Coronary artery (tissue), 2 donors: ENCODE measurements at regions not wholly inside any gene's neighbourhood (a gene's known extent, or its start where the extent isn't known, plus 50 kb on each side); places are given as distances from the start of the nearest gene placed in this dataset.
"Not testable (repeated sequence)": the region's sequence is repeated elsewhere in the genome, so short reads cannot be mapped to it uniquely, and the experiment has no call there.

Source experiments
- DNase-seq: peaks from one replicate; pipeline ENCODE4 v3.0.0-alpha.2; 2017; ENCODE audit warnings: low spot score
- H3K27ac ChIP-seq, 2 donors: fragments of 200-600 bp; sonication (generic); one replicate each; pipeline ENCODE4 v1.5.1; 2016 to 2019
- H3K4me3 ChIP-seq: fragments of 200-600 bp; sonication (generic); 2 replicates; pipeline ENCODE4 v1.5.1; 2016; ENCODE audit warnings: mild to moderate bottlenecking, moderate library complexity
- TF ChIP-seq, protein P1 (sequence below): fragments of 200-600 bp; sonication (generic); IDR thresholded peaks from one replicate; pipeline ENCODE4 v1.5.1; 2019; ENCODE audit warnings: antibody characterized with exemption

DNA sequence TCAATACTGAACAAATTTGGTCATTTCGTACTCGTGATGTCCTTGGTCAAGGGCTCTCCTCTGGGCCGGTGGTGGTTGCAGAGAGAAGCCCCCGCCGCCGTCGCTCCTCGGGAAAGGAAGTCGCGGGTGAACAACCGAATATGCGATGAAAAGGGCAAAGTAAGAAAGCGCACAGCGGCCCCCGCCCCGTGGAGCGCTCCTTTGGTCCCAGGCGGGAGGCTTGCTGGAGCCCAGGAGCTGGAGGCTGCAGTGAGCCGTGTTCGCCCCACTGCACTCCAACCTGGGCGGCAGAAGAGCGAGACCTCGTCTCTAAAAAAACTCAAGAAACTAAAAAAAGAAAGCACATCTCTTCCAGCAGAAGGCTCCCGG lies 108.4 kb upstream of the LARP1 start:
- no peak overlapping the region for H3K27ac ChIP-seq
- TF ChIP-seq, protein P1, sequence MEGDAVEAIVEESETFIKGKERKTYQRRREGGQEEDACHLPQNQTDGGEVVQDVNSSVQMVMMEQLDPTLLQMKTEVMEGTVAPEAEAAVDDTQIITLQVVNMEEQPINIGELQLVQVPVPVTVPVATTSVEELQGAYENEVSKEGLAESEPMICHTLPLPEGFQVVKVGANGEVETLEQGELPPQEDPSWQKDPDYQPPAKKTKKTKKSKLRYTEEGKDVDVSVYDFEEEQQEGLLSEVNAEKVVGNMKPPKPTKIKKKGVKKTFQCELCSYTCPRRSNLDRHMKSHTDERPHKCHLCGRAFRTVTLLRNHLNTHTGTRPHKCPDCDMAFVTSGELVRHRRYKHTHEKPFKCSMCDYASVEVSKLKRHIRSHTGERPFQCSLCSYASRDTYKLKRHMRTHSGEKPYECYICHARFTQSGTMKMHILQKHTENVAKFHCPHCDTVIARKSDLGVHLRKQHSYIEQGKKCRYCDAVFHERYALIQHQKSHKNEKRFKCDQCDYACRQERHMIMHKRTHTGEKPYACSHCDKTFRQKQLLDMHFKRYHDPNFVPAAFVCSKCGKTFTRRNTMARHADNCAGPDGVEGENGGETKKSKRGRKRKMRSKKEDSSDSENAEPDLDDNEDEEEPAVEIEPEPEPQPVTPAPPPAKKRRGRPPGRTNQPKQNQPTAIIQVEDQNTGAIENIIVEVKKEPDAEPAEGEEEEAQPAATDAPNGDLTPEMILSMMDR: no peak
- no peak for DNase-seq
- H3K4me3 ChIP-seq: peak overlapping the region; percentile 62

DNA sequence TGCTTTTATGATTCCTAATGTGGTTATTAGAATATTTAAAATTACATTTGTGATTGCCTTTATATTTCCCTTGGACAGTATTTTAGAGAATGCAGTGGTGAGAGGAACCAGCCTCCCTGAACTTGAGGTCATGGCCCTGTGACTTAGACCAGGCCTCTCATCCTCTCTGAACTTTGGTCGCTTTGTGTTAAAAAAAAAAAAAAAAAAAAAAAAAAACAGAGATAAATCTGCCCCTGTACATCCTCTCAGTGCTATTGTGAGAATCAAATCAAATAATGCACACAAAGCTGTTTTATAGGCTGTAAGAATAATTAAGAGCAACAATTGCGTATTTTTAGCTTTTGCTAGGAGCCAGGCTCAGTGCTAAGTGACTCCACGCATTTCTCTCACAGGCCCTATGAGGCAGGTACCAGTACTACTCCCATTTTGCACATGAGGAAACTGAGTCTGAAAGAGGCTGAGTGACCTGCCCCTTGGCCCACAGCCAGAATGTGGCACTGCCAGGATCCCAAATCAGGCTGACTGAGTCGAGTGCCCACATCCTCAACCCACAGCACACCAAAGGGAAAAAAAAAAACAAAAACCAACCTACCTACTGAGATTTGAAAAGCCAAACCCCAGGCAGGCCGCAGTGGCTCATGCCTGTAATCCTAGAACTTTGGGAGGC lies 110.3 kb upstream of the LARP1 start:
- H3K27ac ChIP-seq: no peak overlapping the region
- TF ChIP-seq, protein P1: no peak
- H3K4me3 ChIP-seq: no peak overlapping the region
- DNase-seq: no peak

DNA sequence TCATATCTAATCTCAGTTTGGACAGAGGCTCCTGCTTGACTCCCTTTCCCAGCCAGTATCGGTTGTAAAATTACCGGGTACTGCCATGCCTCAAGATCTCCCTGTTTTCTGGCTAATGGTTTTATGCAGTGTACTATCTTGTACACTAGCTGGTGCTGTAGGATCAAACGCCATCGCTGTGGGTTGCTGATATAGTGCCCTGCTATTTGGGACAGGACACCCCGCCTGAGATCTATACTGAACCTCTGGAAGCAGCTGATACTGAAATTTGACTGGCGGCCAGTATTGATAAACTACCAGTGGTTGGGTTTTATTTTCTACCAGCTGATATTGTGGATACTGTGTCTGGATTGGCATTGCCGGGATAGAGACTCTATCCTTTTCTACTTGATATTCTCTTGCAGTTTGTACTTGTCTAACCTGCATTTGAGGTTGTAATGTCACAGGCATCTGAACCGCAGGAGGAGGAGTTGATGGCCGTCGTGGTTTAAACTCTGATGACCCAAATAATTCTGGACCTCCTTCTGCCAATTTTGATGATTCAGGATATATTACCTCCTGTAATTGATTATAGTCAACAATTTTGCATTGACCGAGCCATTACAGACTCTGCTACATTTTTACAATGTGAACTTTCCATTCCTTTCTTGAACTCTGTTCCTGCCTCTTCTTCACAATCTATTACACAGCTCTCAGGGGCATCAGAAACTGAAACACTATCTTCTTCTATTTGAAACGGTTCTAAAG lies 112.5 kb upstream of the LARP1 start:
- no peak overlapping the region for H3K27ac ChIP-seq
- TF ChIP-seq, protein P1: peak; percentile 19
- DNase-seq: no peak
- H3K4me3 ChIP-seq: no peak overlapping the region

DNA sequence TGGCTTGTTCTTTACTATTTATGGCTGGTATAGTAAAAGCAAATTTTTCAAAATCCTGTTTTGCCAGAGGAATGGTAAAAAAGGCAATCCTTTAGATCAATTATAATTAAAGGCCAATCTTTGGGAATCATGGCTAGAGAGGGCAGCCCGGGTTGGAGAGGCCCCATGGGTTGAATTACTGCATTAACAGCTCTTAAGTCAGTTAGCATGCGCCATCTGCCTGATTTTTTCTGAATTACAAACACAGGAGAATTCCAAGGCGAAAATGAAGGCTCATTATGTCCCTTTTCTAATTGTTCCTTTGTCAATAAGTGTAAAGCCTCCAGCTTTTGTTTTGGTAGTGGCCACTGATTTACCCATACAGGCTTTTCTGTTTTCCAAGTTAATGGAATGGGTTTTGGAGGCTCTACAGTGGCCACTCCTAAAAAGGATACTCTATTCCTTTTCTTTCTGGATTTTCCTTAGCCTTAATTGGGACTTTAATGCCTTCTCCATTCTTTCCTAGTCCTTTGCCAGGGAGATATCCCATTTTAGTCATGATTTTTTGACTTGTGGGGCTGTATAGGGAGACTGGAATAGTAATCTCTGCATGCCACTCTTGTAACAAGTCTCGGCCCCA lies 114.9 kb upstream of the LARP1 start:
- H3K27ac ChIP-seq, DNase-seq, H3K4me3 ChIP-seq: not testable (repeated sequence)

DNA sequence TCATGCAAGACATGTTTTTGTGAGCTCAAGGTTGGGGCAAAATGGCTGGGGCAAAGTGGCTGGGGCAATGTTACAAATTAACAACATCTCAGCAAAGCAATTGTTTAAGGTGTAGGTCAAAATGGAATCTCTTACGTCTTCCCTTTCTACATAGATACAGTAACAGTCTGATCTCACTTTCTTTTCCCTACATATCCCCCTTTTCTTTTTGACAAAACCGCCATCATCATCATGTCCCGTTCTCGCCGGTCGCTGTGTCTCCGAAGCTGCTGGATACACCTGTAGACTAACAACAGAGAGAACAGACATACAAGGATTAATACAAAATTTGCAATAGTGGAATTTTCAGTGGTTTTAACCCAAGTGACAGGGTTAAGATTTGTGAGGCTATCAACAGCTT lies 118.4 kb upstream of the LARP1 start:
- not testable (repeated sequence) for DNase-seq, H3K4me3 ChIP-seq, H3K27ac ChIP-seq

DNA sequence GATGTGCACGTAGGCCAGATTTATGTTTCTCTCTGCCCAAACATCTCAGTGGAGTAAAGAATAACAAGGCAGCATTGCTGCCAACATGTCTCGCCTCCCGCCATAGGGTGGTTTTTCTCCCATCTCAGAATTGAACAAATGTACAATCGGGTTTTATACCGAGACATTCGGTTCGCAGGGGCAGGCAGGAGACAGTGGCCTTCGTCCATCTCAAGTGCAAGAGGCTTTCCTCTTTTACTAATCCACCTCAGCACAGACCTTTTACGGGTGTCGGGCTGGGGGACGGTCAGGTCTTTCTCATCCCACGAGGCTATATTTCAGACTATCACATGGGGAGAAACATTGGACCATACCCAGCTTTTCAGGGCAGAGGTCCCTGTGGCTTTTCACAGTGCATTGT lies 118.9 kb upstream of the LARP1 start:
- not testable (repeated sequence) for H3K27ac ChIP-seq, DNase-seq, H3K4me3 ChIP-seq

DNA sequence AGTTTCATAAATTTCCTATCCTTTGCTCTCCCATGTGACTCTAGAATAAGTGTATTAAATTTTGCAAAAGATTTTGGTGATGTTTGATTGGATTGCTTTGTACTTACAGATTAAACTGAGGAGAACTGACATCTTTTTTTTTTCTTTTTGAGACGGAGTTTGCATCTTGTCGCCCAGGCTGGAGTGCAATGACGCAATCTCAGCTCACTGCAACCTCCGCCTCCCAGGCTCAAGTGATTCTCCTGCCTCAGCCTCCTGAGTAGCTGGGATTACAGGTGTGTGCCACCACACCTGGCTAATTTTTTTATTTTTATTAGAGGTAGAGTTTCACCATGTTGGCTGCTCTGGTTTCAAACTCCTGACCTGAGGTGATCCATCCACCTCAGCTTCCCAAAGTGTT lies 121.4 kb upstream of the LARP1 start:
- DNase-seq, H3K4me3 ChIP-seq, H3K27ac ChIP-seq: not testable (repeated sequence)

DNA sequence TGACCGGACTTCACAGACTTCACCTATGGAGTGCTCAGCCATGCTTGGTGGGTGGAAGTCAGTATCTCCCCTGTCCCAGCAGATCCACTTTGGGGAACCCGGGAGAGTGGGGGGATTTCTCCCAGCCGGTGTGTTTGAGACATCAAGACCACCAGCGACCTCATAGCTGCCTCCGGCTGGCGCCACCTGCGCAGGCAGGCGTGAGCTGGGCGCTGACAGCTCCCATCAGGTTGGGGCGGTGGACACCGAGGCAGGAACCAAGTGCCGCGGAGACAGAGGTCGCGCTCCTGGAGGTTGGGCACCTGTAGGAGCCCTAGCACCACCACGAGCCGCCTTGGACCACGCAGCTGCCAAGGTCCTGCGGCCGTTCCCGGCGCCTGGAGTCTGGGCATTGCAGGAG lies 124.0 kb upstream of the LARP1 start:
- peak; percentile 66 for DNase-seq
- H3K4me3 ChIP-seq: no peak overlapping the region
- TF ChIP-seq, protein P1: no peak
- H3K27ac ChIP-seq: no peak overlapping the region

DNA sequence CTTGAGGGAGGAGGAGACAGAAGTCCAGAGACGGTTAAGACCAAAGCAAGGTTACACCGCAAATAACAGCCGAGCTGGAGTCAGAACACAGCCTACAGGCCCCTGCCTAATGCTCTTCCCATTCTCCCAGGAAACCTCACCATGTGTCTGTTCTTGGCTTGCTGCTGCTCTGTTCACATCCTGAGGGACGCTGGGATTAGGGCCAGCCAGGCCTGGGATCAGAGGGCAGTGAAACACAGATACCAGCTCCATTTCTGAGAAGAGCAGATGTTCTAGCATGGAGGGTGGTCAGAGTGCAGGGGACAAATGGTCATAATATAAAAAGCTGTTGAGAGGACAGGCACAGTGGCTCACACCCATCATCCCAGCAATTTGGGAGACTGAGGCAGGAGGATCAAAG lies 124.8 kb upstream of the LARP1 start:
- H3K4me3 ChIP-seq: no peak overlapping the region
- peak; percentile 41 for DNase-seq
- no peak overlapping the region for H3K27ac ChIP-seq
- TF ChIP-seq, protein P1: no peak
